H1 (cell line): ENCODE measurements at regions not wholly inside any gene's neighbourhood (a gene's known extent, or its start where the extent isn't known, plus 50 kb on each side); places are given as distances from the start of the nearest gene placed in this dataset.

Source experiments
- CTCF ChIA-PET: fragments of 300-600 bp; sonication (Branson Sonifier 250); formaldehyde crosslinking; loops from one replicate; lab custom pipeline; 2021; ENCODE audit not compliant: partially characterized antibody; lab: Charles Lee
- POLR2A ChIA-PET: fragments of 300-600 bp; sonication (Branson Sonifier 250); formaldehyde crosslinking; loops from one replicate; lab custom pipeline; 2021; ENCODE audit warnings: inconsistent platforms; ENCODE audit not compliant: partially characterized antibody; lab: Charles Lee
- DNase-seq, 2 experiments: peaks; one replicate each; pipeline versions ENCODE4 v3.0.0 to v3.0.0-alpha.2; 2010 to 2022; ENCODE audit warnings: low spot score in 2 of 2, low read depth in 1 of 2, mixed read lengths in 1 of 2
- FAIRE-seq: peaks from 2 replicates; lab custom pipeline; 2011; peaks lifted over from hg19 to GRCh38; lab: Jason Lieb, UNC
- H2AFZ ChIP-seq: 2 replicates; pipeline ENCODE4 v1.8.1; 2012; ENCODE audit warnings: low read length, inconsistent platforms
- H2AK5ac ChIP-seq: 2 replicates; pipeline ENCODE4 v1.6.1; 2013; ENCODE audit warnings: low read depth, low read length
- H2BK120ac ChIP-seq: replicated peaks from 2 replicates; pipeline ENCODE3; 2013; ENCODE audit warnings: low read depth, low read length, inconsistent platforms
- H2BK12ac ChIP-seq: 2 replicates; pipeline ENCODE4 v1.6.1; 2013; ENCODE audit warnings: low read depth, low read length
- H2BK15ac ChIP-seq: 2 replicates; pipeline ENCODE4 v1.6.1; 2013; ENCODE audit warnings: low read length
- H2BK20ac ChIP-seq: 2 replicates; pipeline ENCODE4 v1.6.1; 2013; ENCODE audit warnings: low read length
- H2BK5ac ChIP-seq: 2 replicates; pipeline ENCODE4 v1.6.1; 2013; ENCODE audit warnings: low read depth, low read length
- H3K14ac ChIP-seq: 2 replicates; pipeline ENCODE4 v1.6.1; 2013; ENCODE audit warnings: inconsistent platforms; ENCODE audit not compliant: insufficient read length
- H3K18ac ChIP-seq: 2 replicates; pipeline ENCODE4 v1.6.1; 2013; ENCODE audit warnings: low read length; ENCODE audit errors: extremely low read depth
- H3K23ac ChIP-seq: 2 replicates; pipeline ENCODE4 v1.6.1; 2013; ENCODE audit warnings: inconsistent platforms; ENCODE audit not compliant: insufficient read length
- H3K23me2 ChIP-seq: 2 replicates; pipeline ENCODE4 v1.6.1; 2013; ENCODE audit warnings: low read depth, low read length
- H3K27ac ChIP-seq: 2 replicates; pipeline ENCODE4 v1.6.1; 2011; ENCODE audit warnings: low read depth, low read length, inconsistent platforms
- H3K27me3 ChIP-seq, 4 experiments: replicated peaks in 1 of 4; 1 replicate in 1 of 4; 2 replicates in 3 of 4; pipeline versions ENCODE4 v1.6.1 to v1.8.1; 2011 to 2013; ENCODE audit warnings: low read length in 3 of 4, mild to moderate bottlenecking in 3 of 4, inconsistent platforms in 2 of 4, mixed read lengths in 2 of 4, moderate library complexity in 1 of 4; ENCODE audit not compliant: control insufficient read depth in 3 of 4, insufficient read depth in 3 of 4; ENCODE audit errors: extremely low read depth in 1 of 4
- H3K36me3 ChIP-seq, 4 experiments: 2 replicates each; pipeline versions ENCODE4 v1.6.1 to v1.8.1; 2011 to 2013; ENCODE audit warnings: mild to moderate bottlenecking in 4 of 4, low read length in 3 of 4, moderate library complexity in 2 of 4, control low read depth in 1 of 4, inconsistent platforms in 1 of 4; ENCODE audit not compliant: insufficient read depth in 4 of 4, control insufficient read depth in 2 of 4
- H3K4ac ChIP-seq: replicated peaks from 2 replicates; pipeline ENCODE3; 2013; ENCODE audit warnings: low read length, low read depth, mixed read lengths, inconsistent platforms; ENCODE audit not compliant: insufficient read length
- H3K4me1 ChIP-seq, 4 experiments: replicated peaks in 1 of 4; 1 replicate in 1 of 4; 2 replicates in 3 of 4; pipeline versions ENCODE4 v1.6.1 to v1.8.1; 2011 to 2013; ENCODE audit warnings: low read length in 3 of 4, inconsistent platforms in 2 of 4, mixed read lengths in 1 of 4; ENCODE audit not compliant: insufficient read depth in 4 of 4, control insufficient read depth in 3 of 4
- H3K4me2 ChIP-seq, 2 experiments: 2 replicates each; pipeline versions ENCODE4 v1.6.1 to v1.8.1; 2011 to 2013; ENCODE audit warnings: low read depth in 2 of 2, low read length in 2 of 2, control low read depth in 1 of 2, inconsistent platforms in 1 of 2, mild to moderate bottlenecking in 1 of 2; ENCODE audit not compliant: insufficient read depth in 1 of 2
- H3K4me3 ChIP-seq, 4 experiments: fragments of 200-600, 300-600 bp in 1 of 4; sonication (generic), shearing (Covaris generic), sonication (Bioruptor Twin) in 1 of 4; 2 replicates each; pipeline versions ENCODE4 v1.5.1 to v1.8.1; 2011 to 2016; ENCODE audit warnings: low read length in 4 of 4, low read depth in 3 of 4, control low read depth in 2 of 4, inconsistent platforms in 2 of 4, mild to moderate bottlenecking in 2 of 4, mixed read lengths in 1 of 4, moderate library complexity in 1 of 4; ENCODE audit not compliant: insufficient read depth in 2 of 4; ENCODE audit errors: extremely low read depth in 1 of 4
- H3K56ac ChIP-seq: replicated peaks from 2 replicates; pipeline ENCODE3; 2013; ENCODE audit warnings: low read depth, mild to moderate bottlenecking, mixed read lengths, low read length, inconsistent platforms; ENCODE audit not compliant: insufficient read length
- H3K79me1 ChIP-seq: 2 replicates; pipeline ENCODE4 v1.6.1; 2013; ENCODE audit warnings: low read depth, low read length, control low read depth
- H3K79me2 ChIP-seq, 2 experiments: 2 replicates each; pipeline versions ENCODE4 v1.6.1 to v1.8.1; 2012 to 2013; ENCODE audit warnings: low read length in 2 of 2, mild to moderate bottlenecking in 2 of 2, inconsistent platforms in 1 of 2; ENCODE audit not compliant: insufficient read depth in 2 of 2, control insufficient read depth in 1 of 2
- H3K9ac ChIP-seq, 4 experiments: replicated peaks in 1 of 4; 1 replicate in 1 of 4; 2 replicates in 3 of 4; pipeline versions ENCODE4 v1.6.1 to v1.8.1; 2011 to 2013; ENCODE audit warnings: low read depth in 3 of 4, low read length in 3 of 4, control low read depth in 2 of 4, mild to moderate bottlenecking in 2 of 4, moderate library complexity in 2 of 4, inconsistent platforms in 1 of 4; ENCODE audit errors: extremely low read depth in 1 of 4
- H3K9me3 ChIP-seq, 2 experiments: 2 replicates each; pipeline versions ENCODE4 v1.6.1 to v1.8.1; 2012 to 2013; ENCODE audit warnings: mild to moderate bottlenecking in 2 of 2, moderate library complexity in 2 of 2, control low read depth in 1 of 2, inconsistent platforms in 1 of 2, low read depth in 1 of 2, low read length in 1 of 2, mixed read lengths in 1 of 2; ENCODE audit not compliant: insufficient read depth in 2 of 2
- H4K20me1 ChIP-seq, 2 experiments: replicated peaks in 1 of 2; 2 replicates each; pipeline versions ENCODE3 to v1.8.1; 2011 to 2013; ENCODE audit warnings: inconsistent platforms in 2 of 2, low read length in 2 of 2, mild to moderate bottlenecking in 1 of 2; ENCODE audit not compliant: insufficient read depth in 2 of 2, control insufficient read depth in 1 of 2
- H4K5ac ChIP-seq: 2 replicates; pipeline ENCODE4 v1.6.1; 2013; ENCODE audit warnings: low read length, low read depth, mixed read lengths, inconsistent platforms; ENCODE audit not compliant: insufficient read length
- H4K8ac ChIP-seq: 2 replicates; pipeline ENCODE4 v1.8.0; 2013; ENCODE audit warnings: mild to moderate bottlenecking, moderate library complexity, low read length, inconsistent platforms; ENCODE audit not compliant: insufficient read depth; ENCODE audit errors: extremely low read depth
- H4K91ac ChIP-seq: replicated peaks from 2 replicates; pipeline ENCODE3; 2013; ENCODE audit warnings: low read length, mixed read lengths, inconsistent platforms; ENCODE audit not compliant: insufficient read length
- KDM5A ChIP-seq: fragments of 200-600 bp; IDR thresholded peaks from 2 replicates; pipeline ENCODE4 v1.7.1; 2012; ENCODE audit warnings: mild to moderate bottlenecking, low read length, inconsistent platforms, mixed read lengths
- MAFK ChIP-seq: IDR thresholded peaks from 2 replicates; pipeline ENCODE4 v1.6.1; 2012; ENCODE audit warnings: low read depth, mild to moderate bottlenecking, improper control_type of control experiment, low read length
- WGBS, 2 experiments: shearing (Covaris generic) in 1 of 2; methylation state at CpG; one replicate each; pipeline versions ENCODE4 v1.1.6 to v1.1.7; 2013 to 2015; ENCODE audit warnings: low lambda C conversion rate in 2 of 2, mixed read lengths in 2 of 2, inconsistent platforms in 1 of 2, low coverage in 1 of 2, missing lambda C conversion rate in 1 of 2; ENCODE audit not compliant: insufficient replicate concordance in 2 of 2, insufficient coverage in 1 of 2, insufficient read length in 1 of 2; ENCODE audit errors: extremely low coverage in 1 of 2, missing lambda C conversion rate in 1 of 2; 5-methylcytosine and 5-hydroxymethylcytosine counted together

DNA sequence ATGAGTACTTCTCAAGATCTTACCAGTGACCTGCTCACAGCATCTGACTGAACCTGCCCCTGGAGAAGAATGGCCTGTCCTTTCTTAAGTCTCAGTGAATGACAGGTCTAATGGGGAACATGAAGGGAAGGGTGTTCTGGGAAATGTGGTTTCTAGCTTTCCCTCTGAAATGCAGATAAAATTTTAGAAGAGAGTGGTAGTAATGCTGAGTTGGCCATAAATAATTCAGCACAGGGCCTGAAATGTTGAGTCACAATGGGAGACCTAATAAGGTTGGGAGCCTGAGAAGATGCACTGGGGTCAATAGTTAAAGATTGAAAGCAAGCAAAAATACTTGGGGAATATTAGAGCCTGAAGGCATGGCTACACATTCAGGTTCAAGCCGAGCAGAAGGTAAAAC is 214.9 kb upstream of the ARHGAP24 start:
- no peak overlapping the region for H4K5ac ChIP-seq
- H3K27me3 ChIP-seq: no peaks in the 10 kb centered on the region
- CTCF ChIA-PET: interaction anchor here (1.0 to 2.2 kb wide), 3 partner anchors 14 to 175 kb away, joined by 3 to 9 read pairs (median 3); no protein-coding TSS in a partner anchor
- no peak overlapping the region for H3K9ac ChIP-seq
- POLR2A ChIA-PET: no interaction called here
- H4K8ac ChIP-seq: no peak overlapping the region
- H3K4me2 ChIP-seq: no peak overlapping the region
- no peak overlapping the region for H3K4me3 ChIP-seq
- no peaks in the 10 kb centered on the region for H3K36me3 ChIP-seq
- H3K4ac ChIP-seq: no peak overlapping the region
- no peak overlapping the region for H2BK15ac ChIP-seq
- H3K18ac ChIP-seq: no peak overlapping the region
- H4K91ac ChIP-seq: no peak overlapping the region
- WGBS, 2 experiments: 85% methylated on average over 1 of the region's 1 CpG; no CpG with 5 or more reads in 1 of the 2 experiments
- no peaks in the 10 kb centered on the region for H3K79me2 ChIP-seq
- no peak overlapping the region for H3K27ac ChIP-seq
- no peak overlapping the region for H3K14ac ChIP-seq
- H2AFZ ChIP-seq: no peak overlapping the region
- no peak for FAIRE-seq
- no peak overlapping the region for H2BK5ac ChIP-seq
- TF ChIP-seq KDM5A: no peak
- no peak for TF ChIP-seq MAFK
- no peak overlapping the region for H2BK120ac ChIP-seq
- H3K79me1 ChIP-seq: no peaks in the 10 kb centered on the region
- H4K20me1 ChIP-seq: no peaks in the 10 kb centered on the region
- H3K23ac ChIP-seq: no peak overlapping the region
- no peak for DNase-seq
- H3K9me3 ChIP-seq: no peaks in the 10 kb centered on the region
- H2AK5ac ChIP-seq: no peak overlapping the region
- no peak overlapping the region for H3K56ac ChIP-seq
- no peak overlapping the region for H2BK12ac ChIP-seq
- H3K23me2 ChIP-seq: no peaks in the 10 kb centered on the region
- H2BK20ac ChIP-seq: no peak overlapping the region
- no peaks in the 10 kb centered on the region for H3K4me1 ChIP-seq
